ENCODE measurements at regions not wholly inside any gene's neighbourhood (a gene's known extent, or its start where the extent isn't known, plus 50 kb on each side); places are given as distances from the start of the nearest gene placed in this dataset.

GRCh38 chr4:38383646-38384121, 280.3 kb upstream of the KLF3 start:
- intact Hi-C loops (cut with DNase I; ENCODE audit: low total_unique reads): no loop called here
- H3K4me1 ChIP-seq: peaks cover 0 to 4% (median 0%) of the 10 kb centered on the region in 6 donors
- peaks cover 0 to 4% (median 0%) of the 10 kb centered on the region in 8 donors for H3K9me3 ChIP-seq
- no peaks in the 10 kb centered on the region for H3K36me3 ChIP-seq
- H3K4me3 ChIP-seq: no peak overlapping the region
- no peak overlapping the region for H3K27ac ChIP-seq
- no peak for DNase-seq
- WGBS, 5 donors: 56 to 92% (median 73%) methylated on average over 3 of the region's 3 CpGs
- no peak for TF ChIP-seq CTCF (IDR thresholded peaks at IDR 0.05 in 8 of 11, conservative IDR thresholded peaks at IDR 0.05 in 3 of 11)
- no peak for TF ChIP-seq POLR2AphosphoS5 (IDR thresholded peaks at IDR 0.05)
- no peak for TF ChIP-seq POLR2A (IDR thresholded peaks at IDR 0.05)
- no peaks in the 10 kb centered on the region for H3K27me3 ChIP-seq (replicated peaks in 1 of 7)

GRCh38 chr4:38385093-38386004, 278.6 kb upstream of the KLF3 start:
- TF ChIP-seq POLR2A (IDR thresholded peaks at IDR 0.05) (no peak), POLR2AphosphoS5 (IDR thresholded peaks at IDR 0.05) (no peak), CTCF (IDR thresholded peaks at IDR 0.05 in 8 of 11, conservative IDR thresholded peaks at IDR 0.05 in 3 of 11) (no peak)
- no peak for DNase-seq
- intact Hi-C loops (cut with DNase I; ENCODE audit: low total_unique reads): no loop called here
- Histone ChIP-seq H3K36me3 (no peaks in the 10 kb centered on the region), H3K9me3 (peaks cover 0 to 20% (median 14%) of the 10 kb centered on the region in 8 donors), H3K27ac (no peak overlapping the region), H3K4me3 (no peak overlapping the region), H3K4me1 (peaks cover 0 to 4% (median 0%) of the 10 kb centered on the region in 6 donors), H3K27me3 (replicated peaks in 1 of 7) (no peaks in the 10 kb centered on the region)
- 50 to 59% (median 56%) methylated on average over 6 of the region's 6 CpGs for WGBS, 5 donors

- intact Hi-C loops (cut with DNase I; ENCODE audit: low total_unique reads): no loop called here
- H3K36me3 ChIP-seq: no peaks in the 10 kb centered on the region
- WGBS, 5 donors: 72 to 87% (median 77%) methylated on average over 2 of the region's 2 CpGs
- no peak overlapping the region for H3K4me3 ChIP-seq
- no peak for TF ChIP-seq POLR2A (IDR thresholded peaks at IDR 0.05)
- TF ChIP-seq CTCF (IDR thresholded peaks at IDR 0.05 in 8 of 11, conservative IDR thresholded peaks at IDR 0.05 in 3 of 11): no peak
- no peak for TF ChIP-seq POLR2AphosphoS5 (IDR thresholded peaks at IDR 0.05)
- DNase-seq: no peak
- H3K4me1 ChIP-seq: peaks cover 0 to 4% (median 0%) of the 10 kb centered on the region in 6 donors
- no peak overlapping the region for H3K27ac ChIP-seq
- peaks cover 0 to 28% (median 22%) of the 10 kb centered on the region in 8 donors for H3K9me3 ChIP-seq
- no peaks in the 10 kb centered on the region for H3K27me3 ChIP-seq (replicated peaks in 1 of 7)
Observed at GRCh38 chr4:38386005-38386551, 277.9 kb upstream of the KLF3 start.

- H3K4me3 ChIP-seq: no peak overlapping the region
- H3K4me1 ChIP-seq: peaks cover 0 to 4% (median 0%) of the 10 kb centered on the region in 6 donors
- TF ChIP-seq POLR2AphosphoS5 (IDR thresholded peaks at IDR 0.05): no peak
- no peak for TF ChIP-seq POLR2A (IDR thresholded peaks at IDR 0.05)
- no peak for TF ChIP-seq CTCF (IDR thresholded peaks at IDR 0.05 in 8 of 11, conservative IDR thresholded peaks at IDR 0.05 in 3 of 11)
- H3K27me3 ChIP-seq (replicated peaks in 1 of 7): no peaks in the 10 kb centered on the region
- no peak for DNase-seq
- no peaks in the 10 kb centered on the region for H3K36me3 ChIP-seq
- intact Hi-C loops (cut with DNase I; ENCODE audit: low total_unique reads): no loop called here
- H3K9me3 ChIP-seq: peaks cover 0 to 34% (median 28%) of the 10 kb centered on the region in 8 donors
- no peak overlapping the region for H3K27ac ChIP-seq
- 56 to 61% (median 57%) methylated on average over 2 of the region's 2 CpGs for WGBS, 5 donors
Observed at GRCh38 chr4:38386654-38387188, 277.3 kb upstream of the KLF3 start.

All from spleen (tissue), 11 donors.